Occipital lobe (tissue), 1 donor: ENCODE measurements at regions not wholly inside any gene's neighbourhood (a gene's known extent, or its start where the extent isn't known, plus 50 kb on each side); places are given as distances from the start of the nearest gene placed in this dataset.

Experiments
- DNase-seq: peaks from one replicate; lab custom pipeline; 2025; lab: John Stamatoyannopoulos, UW

DNA sequence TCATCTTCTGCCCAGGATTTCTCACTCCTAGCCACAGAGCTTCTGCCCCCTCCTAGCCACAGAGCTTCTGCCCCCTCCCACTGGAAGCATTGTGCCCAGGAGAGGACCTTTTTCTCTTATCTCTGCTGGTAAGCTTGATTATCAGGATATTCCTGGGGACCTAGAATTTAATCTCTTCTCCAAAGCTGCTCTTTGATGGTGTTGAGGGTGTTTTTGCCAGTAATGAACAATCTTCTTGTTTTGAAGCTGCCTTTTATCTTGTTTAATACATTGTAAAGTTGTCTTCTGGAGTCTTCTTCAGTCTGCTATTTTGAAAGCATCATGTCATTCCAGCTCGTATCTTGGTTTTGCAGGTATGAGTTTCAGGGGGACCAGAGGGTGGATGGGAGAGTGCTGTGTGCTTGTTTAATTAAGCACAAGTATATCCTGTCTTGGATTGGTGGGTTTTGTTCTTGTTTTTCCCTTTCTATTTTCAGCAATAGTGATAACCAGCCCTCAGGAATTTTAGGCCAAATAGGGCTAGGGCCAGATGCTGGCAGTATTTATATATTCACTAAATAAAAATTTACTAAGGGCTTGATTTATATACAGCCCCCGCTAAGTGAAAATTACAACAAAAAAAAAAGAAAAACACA lies 214.0 kb upstream of the DMRT1 start:
- DNase-seq: no peak

DNA sequence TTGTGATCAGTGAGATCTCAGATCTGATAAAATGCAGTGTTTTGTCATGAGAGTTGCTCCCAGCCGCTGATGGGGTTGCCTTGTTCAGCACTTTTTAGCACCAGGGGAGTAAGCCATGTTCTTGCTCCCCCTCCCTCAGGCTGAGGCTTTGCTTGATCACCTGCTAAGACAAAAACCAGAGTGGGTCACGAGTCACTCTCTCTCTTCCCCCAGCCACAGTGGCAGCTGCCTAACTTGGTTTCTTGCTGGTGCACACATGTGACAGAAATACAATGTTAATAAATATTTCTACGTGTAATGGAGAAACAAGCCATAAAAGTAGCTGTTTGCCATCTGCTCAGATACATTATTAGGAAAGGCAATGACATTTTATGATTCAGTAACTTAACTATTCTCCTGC lies 212.4 kb upstream of the DMRT1 start:
- DNase-seq: no peak

DNA sequence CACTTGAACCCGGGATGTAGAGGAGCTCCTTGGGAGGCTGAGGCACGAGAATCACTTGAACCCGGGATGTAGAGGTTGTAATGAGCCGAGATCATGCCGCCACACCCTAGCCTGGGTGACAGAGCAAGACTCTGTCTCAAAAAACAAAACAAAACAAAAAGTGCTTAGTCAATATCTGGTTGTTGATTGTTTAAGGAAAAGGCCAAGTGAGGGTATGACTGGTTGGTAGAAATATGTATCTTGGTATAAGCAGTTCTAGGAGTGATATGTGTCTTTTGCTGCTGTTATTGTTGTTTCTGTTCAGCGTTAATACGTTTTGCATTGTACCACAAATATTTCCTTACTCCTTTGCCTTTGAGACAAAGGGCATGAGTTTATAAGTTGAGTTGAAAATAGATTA lies 210.7 kb upstream of the DMRT1 start:
- no peak for DNase-seq

DNA sequence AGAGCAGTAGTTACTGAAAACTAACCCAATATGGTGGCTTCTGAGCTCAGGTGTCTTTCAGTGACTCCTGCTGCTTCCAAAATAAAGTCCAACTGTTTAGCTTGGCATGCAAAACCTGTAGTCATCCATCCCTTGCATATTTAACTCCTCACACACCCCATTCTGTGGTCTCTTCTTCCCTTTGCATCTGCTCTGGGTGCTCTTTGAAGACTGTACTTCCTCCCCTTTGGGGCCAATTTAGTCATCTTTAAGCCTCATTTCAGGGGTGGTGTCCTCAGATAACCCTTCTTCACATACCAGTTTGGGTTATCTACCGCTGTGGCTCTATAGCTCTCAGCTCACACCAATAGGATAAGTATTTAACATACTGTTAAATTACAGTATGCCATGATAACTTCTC lies 209.9 kb upstream of the DMRT1 start:
- DNase-seq: no peak

DNA sequence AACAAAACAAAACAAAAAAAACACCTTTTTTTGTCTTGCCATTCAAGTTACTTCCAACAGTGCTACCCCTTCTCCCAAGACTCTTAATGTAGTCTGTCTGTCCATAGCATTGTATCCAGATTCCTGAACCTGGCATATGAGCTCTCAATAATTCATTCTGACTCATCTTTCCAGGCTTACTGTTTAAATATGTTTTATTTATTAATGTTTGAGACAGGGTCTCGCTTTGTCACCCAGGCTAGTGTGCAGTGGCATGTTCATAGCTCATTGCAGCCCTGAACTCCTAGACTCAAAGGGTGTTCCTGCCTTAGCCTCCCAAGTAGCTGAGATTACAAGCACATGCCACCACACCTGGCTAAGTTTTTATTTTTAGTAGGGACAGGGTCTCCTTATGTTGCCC lies 208.0 kb upstream of the DMRT1 start:
- no peak for DNase-seq

DNA sequence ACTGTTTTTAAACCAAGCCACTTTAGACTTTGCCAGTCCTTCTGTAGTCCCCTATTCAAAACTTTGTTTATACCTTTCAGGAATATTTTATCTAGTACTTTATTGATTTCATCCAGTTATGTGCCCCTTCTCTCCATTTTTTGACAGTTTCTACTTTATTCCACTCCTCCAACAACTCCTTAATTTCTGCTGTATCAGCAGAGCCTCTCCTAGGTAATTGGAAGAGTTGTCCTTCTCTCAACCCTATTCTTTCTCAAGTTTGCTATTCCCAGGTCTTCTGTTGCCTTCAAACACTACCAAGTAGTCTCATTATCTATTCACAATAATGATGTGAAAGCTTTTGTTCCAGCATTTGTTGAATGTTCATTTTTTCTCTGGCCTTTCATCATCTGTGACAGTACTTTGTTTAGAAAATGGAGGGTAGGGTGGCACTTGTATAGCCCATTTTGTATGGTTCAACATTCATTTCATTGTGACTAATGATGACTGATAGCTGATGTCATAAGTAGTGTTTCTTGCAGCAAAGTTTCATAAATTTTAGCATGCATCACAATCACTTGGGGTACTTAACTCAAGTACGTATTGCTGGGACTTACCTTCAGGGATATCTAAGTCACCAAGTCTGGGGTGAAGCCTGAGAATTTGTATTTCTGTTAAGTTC lies 204.4 kb upstream of the DMRT1 start:
- DNase-seq: no peak

DNA sequence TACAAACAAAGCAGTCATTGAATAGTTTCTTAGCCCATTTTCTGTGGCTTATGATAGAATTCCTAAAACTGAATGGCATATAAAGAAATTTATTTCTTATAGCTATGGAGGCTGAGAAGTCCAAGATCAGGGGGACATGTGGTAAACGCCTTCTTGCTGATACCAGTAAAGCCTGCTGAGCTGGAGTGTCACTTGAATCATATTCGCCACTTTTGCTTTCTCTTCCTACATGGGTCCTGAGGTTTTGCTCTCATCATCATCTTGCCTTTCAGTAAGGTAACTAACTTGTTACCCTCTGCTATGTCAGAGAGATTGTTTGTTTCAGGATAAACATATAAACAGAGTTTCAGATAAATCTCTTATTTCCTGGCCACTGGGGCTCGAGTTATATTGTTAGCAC lies 203.3 kb upstream of the DMRT1 start:
- no peak for DNase-seq

DNA sequence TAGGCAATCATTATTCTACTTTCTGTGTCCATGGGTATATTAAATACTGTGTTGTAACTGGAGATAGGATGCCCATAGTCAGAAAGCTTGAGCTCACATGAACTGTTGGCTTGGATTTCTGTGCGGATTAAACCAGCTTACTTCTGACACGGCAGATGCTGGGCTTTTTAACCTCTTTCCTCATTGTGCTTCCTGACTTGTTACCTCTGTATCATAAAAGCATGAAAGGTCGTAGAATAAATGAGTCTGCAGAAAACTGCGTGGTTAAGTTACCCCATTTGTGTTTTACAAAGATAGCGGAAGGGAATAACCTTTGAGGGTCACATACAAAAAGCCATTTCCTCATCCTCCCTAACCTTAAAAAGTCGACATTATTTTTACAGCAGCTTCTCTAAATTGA lies 199.5 kb upstream of the DMRT1 start:
- DNase-seq: no peak

DNA sequence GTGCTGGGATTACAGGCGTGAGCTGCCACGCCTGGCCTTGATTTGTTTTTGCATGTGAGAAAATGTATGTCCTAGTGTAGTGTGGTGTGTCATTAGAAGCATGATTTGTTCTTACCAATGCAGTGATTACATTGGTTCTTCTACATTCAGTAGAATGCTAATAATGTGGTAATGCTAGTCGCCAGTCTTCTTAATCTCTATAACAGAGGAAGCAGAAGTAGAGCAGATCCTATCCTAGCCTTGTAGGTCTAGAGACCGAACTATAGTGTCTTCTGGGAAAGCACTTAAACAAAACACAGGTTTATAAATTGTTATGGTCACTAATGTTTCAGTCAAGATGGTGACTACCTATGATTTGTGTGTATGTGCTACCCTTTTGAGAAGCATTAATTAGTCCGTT lies 197.5 kb upstream of the DMRT1 start:
- DNase-seq: no peak

DNA sequence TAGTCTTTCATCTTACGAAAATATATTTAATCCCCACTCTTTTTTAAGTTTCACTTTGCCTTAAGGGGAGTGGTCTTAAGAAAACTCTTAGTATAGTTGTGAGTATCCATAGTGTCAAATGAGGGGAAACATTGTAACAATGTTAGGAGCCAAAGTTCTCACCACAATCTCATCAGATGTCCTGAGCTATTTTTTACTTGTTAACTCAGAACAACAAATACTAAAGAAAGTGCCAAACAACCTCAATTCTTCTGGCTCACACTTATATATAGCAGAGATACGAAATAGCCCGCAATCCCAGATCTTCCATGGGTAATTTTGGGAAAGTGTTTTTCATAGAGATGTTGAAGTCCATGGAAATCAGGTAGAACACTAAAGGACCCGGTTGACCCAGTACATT lies 194.0 kb upstream of the DMRT1 start:
- DNase-seq: no peak

DNA sequence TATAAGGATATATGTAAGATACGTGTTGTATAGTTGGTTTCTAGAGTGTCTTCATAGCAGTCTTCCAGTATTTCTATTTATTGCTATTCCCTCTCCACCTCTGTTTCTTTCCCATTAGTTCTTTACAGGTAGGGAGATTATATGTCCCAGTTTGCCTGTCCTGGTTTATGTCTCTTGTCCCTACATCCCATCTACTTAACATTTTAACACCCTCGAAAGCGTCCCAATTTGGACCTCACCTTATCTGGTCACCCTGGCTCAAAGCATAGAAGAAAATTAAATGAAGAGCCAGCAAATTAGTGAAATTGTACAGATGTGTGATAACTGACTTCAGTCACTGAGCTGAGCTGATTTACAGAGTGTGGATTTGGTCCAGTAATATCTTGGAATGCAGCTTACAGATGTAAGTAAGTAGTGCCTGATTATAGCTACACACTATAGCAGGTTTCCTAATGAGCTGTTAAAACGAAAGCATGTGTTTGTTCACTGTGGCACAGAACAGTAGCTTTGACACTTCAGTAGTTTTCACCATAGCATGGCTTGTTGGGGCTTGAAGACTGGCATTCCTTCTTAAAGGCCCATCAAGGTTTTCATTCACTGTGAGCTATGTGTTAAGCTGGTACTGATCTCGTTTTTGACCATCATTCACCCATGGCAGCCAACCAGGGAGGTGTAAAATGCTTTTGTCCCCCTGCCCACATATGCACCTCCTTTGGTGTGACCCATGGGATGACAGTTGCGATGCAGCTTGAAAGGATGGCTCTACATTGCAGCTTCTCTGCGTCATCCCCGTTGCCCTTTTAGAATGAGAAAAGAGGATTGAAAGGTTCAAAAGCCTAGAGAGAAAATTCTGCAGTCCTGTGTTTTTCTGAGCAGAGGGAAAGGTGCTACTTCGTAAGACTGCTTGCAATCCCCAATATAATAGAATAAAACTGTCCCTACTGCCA lies 192.1 kb upstream of the DMRT1 start:
- no peak for DNase-seq

DNA sequence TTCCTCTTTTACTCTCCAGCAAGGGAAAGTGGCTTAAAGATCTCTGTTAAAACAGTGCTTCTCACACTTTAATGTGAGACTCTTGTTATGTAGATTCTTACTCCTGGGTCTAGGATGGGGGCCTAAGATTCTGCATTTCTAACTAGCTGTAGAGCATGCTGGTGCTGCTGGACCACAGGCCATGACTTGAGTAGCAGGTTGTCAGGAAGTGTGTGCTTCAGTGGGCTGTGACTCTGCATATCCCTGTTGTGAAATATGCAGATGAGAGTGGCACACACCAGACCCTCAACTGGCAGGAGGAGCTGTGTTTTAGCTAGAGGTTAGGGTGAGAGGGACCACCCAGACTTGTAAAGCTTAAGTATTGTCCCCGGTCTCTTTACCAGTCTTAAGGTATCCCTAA lies 191.1 kb upstream of the DMRT1 start:
- DNase-seq: no peak

DNA sequence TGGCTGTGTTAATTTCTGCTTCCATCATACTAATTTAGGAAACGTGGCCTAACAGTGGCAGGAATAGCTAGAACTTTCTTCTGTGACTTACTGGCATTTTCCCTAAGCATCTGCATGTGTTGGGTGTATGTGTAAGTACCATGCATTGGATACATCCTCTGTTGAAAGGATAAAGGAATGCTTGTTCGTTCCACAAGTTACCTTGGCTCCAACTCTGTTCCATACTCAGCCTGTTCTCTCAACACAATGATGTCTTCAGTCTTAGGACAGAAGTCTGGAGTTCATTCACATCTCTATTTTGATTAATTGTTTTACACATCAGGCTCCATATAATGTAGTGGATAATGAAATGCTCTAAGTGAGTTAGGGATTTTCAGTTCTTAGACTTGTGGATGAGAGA lies 190.1 kb upstream of the DMRT1 start:
- no peak for DNase-seq

DNA sequence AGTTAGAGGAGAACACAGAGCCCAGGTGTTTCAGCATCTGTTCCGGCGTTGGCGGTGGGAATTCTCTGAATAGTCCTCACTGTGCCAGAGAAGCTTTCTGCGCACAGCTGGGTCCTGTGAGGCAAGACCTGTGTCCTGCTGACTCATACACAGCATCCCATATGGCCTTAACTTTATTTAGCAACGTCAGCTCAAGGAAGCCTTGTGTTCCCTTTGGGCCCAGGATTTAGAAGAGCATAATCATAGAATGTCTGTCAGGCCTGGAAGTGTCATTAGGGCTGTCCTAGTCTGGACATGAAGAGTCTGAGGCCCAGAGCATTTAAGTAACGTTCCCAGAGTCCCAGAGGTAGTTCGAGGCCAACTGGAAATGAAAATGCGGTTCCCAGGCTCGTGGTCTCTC lies 188.6 kb upstream of the DMRT1 start:
- DNase-seq: no peak

DNA sequence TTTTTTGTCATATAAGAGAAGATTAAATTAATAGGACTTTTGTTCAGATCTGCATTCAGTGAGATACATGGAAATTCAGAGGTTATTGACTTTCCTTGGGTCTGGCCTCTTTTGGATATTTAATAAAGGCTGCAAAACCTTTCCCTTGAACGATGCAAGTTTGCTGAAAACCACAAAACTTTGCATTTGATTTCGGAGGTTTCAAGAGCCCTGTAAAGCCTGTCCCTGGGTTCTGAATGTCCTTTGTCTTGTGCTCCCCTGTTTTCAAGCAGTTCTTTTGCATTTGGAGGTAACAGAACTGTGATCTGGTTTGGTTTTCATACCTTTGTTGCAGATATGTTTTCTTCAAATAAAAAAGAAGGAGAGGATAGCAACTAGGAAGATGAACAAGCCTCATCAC lies 188.1 kb upstream of the DMRT1 start:
- DNase-seq: no peak

DNA sequence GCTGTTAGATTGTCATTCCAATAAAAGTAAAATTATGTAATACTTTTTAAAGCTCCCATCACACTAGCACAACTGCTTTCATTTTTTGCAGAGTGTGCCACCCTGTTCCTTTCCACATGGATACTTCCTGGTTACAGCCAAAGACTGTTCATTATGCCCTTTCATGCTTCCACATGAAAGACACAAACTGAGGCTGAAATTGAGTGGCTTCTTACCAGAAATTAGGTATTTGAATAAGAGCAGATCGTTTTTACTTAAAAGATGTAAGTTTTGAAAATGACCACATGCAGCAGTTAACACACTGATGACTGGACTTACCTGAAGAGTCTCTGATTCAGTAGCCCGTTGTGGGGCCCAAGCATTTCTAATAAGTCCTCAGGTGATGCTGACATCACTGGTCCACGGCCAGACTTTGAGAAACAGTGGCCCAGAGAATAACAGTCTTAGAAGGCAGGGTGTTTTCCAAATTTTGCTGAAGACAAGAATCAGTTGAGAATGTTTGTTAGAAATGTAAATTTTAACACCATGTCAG lies 187.6 kb upstream of the DMRT1 start:
- DNase-seq: no peak

DNA sequence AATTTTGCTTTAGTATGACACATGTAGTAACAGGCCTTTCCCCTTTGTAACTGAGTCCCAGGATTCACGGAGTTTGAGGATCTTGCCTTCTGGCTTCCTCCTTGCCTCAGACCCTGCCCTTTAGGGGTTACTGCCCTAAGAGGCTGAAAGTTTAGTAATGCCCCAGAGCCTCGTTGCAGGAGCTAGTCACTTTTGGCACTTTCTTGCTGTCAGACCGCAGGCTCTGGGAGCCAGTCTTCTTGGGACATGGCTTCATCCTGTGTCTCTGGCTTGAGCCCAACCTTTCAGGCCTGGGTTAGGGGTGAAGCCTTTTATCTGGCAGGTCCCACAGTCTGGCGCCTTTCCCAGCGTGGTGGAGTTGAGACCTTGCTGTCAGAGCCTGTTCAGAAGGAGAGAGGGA lies 185.6 kb upstream of the DMRT1 start:
- no peak for DNase-seq

DNA sequence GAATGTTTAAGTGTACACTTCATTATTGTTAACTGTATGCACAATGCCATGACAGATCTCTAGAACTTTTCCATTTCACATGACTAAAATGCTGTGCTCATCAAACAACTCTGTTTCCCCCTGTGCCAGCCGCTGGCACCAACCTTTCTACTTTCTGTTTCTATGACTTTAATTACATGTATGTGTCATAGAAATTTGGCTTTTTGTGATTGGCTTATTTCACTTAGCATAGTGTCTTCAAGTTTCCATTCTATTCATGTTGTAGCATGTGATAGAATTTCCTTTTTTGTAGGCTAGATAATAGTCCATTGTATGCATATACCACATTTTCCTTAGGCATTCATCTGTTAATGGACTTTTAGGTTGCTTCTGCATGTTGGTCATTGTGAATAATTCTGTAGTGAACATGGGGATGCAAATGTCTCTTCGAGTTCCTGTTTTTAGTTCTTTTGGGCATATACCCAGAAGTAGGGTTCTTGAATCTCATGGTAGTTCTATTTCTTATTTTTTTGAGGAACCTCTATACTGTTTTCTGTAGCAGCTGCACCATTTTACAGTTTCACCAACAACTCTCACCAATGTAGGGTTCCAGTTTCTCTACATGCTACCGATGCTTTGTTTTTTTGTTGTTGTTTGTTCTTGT lies 184.4 kb upstream of the DMRT1 start:
- DNase-seq: no peak

DNA sequence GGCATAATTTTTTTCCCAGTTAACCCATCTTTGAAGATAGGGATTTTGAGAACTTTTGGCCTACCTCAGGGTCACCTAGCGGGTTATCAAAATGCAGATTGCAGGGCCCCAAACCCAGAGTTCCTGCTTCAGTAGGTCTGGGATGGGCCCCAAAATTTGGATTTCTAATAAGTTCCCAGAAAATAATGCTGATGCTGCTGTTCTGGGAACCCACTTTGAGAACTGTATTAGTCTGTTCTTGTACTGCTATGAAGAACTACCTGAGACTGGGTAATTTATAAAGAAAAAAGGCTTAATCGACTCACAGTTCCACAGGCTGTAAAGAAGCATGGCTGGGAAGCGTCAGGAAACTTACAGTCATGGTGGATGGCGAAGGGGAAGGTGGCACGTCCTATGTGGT lies 182.2 kb upstream of the DMRT1 start:
- no peak for DNase-seq

DNA sequence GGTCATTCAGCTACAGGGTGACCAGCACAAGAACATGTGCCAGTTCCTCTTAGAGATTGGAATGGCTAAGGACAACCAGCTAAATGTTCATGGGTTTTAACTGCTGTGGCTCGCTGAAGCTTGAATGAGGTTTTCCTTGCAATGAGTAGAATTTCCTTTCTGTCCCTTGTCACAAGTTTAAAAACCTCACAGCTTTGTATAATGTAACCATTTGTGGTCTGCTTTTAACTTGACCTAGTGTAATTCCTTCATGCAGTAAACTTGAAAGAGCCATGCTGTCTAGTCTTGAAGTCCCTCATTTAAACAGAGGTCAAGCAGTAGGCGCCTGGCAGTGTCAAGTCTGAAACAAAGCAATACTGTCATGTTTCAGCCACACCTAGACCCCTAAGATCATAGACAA lies 181.3 kb upstream of the DMRT1 start:
- DNase-seq: no peak

DNA sequence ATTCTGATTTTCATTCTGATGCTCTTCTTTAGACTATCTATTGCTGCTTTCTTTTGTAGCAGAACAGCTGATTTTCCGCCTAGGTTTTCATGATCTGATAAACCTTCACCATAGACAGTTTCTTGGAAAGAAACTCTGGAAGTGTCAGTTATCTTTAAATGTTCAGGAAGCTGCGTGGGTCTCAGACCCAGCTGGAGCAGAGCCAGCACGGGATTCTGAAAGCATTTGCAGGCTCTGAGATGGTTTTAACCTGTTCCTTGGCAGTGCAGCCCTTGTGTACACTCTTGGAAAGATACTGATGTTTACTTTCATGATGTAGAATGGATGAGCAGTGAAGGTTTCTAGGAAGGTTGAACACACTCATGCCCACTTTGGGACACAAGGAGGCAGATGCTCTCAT lies 178.0 kb upstream of the DMRT1 start:
- no peak for DNase-seq

DNA sequence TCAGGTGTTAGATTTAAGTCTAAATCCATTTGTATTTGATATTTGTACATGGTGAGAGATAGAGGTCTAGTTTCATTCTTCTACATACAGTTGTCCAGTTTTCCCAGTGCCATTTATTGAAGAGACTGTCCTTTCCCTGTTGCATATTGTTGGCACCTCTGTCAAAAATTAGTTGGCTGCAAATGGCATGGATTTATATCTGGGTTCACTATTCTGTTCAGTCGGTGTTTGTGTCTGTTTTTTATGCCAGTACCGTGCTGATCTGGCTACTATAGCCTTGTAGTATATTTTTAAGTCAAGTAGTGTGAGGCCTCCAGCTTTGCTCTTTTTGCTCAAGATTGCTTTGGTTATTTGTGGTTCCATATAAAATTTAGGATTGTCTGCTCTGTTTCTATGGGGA lies 176.2 kb upstream of the DMRT1 start:
- DNase-seq: no peak
